Spleen (tissue), 7 donors: ENCODE measurements at regions not wholly inside any gene's neighbourhood (a gene's known extent, or its start where the extent isn't known, plus 50 kb on each side); places are given as distances from the start of the nearest gene placed in this dataset.

Experiments used
- CTCF ChIP-seq, 11 experiments: fragments of 200-600 bp in 7 of 11; fragments of 450-650 bp in 4 of 11; sonication (generic) in 4 of 11; IDR thresholded peaks in 8 of 11; conservative IDR thresholded peaks in 3 of 11; 1 replicate in 7 of 11; 2 replicates in 4 of 11; pipeline versions ENCODE4 v1.4.0 to v1.8.0; 2016 to 2021; ENCODE audit warnings: antibody characterized with exemption in 11 of 11, inconsistent platforms in 4 of 11, mild to moderate bottlenecking in 1 of 11
- POLR2A ChIP-seq, 3 donors: fragments of 450-650 bp; IDR thresholded peaks; one replicate each; pipeline ENCODE4 v1.5.1; 2017; ENCODE audit warnings: antibody characterized with exemption in 3 of 3, mild to moderate bottlenecking in 1 of 3
- donor health status: DM: no; HTN: no; CAD: no; lungs with moderate emphysema.
- donor health status: DM: no; HTN: no; CAD: no.
- donor health status: DM: no; HTN: no; CAD: no.

GRCh38 chr16:86878236-86879080 is 300.1 kb downstream of the FOXL1 start:
- TF ChIP-seq CTCF (IDR thresholded peaks at IDR 0.05 in 8 of 11, conservative IDR thresholded peaks at IDR 0.05 in 3 of 11), result no peak
- no peak for TF ChIP-seq POLR2A (IDR thresholded peaks at IDR 0.05)
